B cell (primary cell): ENCODE measurements at regions not wholly inside any gene's neighbourhood (a gene's known extent, or its start where the extent isn't known, plus 50 kb on each side); places are given as distances from the start of the nearest gene placed in this dataset.
A peak's percentile ranks its signal among the peaks of the same experiment; 100 is the strongest.

Experiments used
- ATAC-seq: fragments of 200-7000 bp; cut with Tn5 transposase; one replicate; pipeline ENCODE4 v1.10.0; 2021; ENCODE audit warnings: low read depth, mild to moderate bottlenecking, moderate number of reproducible peaks, moderate library complexity
- CTCF ChIA-PET: fragments of 350-600 bp; sonication (Branson Sonifier 250); formaldehyde crosslinking; loops from one replicate; lab custom pipeline; 2021; ENCODE audit warnings: antibody characterized with exemption, inconsistent platforms; lab: Charles Lee
- POLR2A ChIA-PET: fragments of 350-600 bp; sonication (Branson Sonifier 250); formaldehyde crosslinking; loops from one replicate; lab custom pipeline; 2021; ENCODE audit warnings: antibody characterized with exemption; lab: Charles Lee
- DNase-seq: peaks from one replicate; pipeline ENCODE4 v3.0.0; 2013
- H2AFZ ChIP-seq: 2 replicates; pipeline ENCODE4 v1.6.1; 2012; ENCODE audit warnings: mild to moderate bottlenecking, low read depth, low read length; ENCODE audit not compliant: insufficient read depth, poor library complexity, severe bottlenecking
- H3K27ac ChIP-seq, 2 donors: 1 replicate in 1 of 2; 2 replicates in 1 of 2; pipeline ENCODE4 v1.5.1; 2012 to 2013; ENCODE audit warnings: low read length in 2 of 2, mild to moderate bottlenecking in 2 of 2, moderate library complexity in 1 of 2
- H3K27me3 ChIP-seq, 4 experiments: fragments of 200-600 bp in 1 of 4; sonication (generic) in 1 of 4; replicated peaks in 1 of 4; 1 replicate in 2 of 4; 2 replicates in 2 of 4; pipeline versions ENCODE4 v1.6.1 to v1.7.0; 2013 to 2016; ENCODE audit warnings: low read length in 3 of 4, mild to moderate bottlenecking in 2 of 4, mixed read lengths in 1 of 4, moderate library complexity in 1 of 4; ENCODE audit not compliant: insufficient read depth in 4 of 4, control insufficient read depth in 3 of 4; ENCODE audit errors: control extremely low read depth in 1 of 4
- H3K36me3 ChIP-seq, 2 experiments: replicated peaks in 1 of 2; 1 replicate in 1 of 2; 2 replicates in 1 of 2; pipeline versions ENCODE4 v1.6.1 to v1.7.1; 2013; ENCODE audit warnings: low read length in 1 of 2; ENCODE audit not compliant: insufficient read depth in 2 of 2, control insufficient read depth in 1 of 2; ENCODE audit errors: control extremely low read depth in 1 of 2, extremely low read depth in 1 of 2
- H3K4me1 ChIP-seq, 2 donors: fragments of 200-600 bp in 1 of 2; sonication (generic) in 1 of 2; 1 replicate in 1 of 2; 2 replicates in 1 of 2; pipeline versions ENCODE4 v1.5.1 to v1.6.1; 2013 to 2017; ENCODE audit warnings: low read length in 2 of 2; ENCODE audit not compliant: control insufficient read depth in 2 of 2, insufficient read depth in 2 of 2
- H3K4me2 ChIP-seq: replicated peaks from 2 replicates; pipeline ENCODE3; 2012; ENCODE audit warnings: mild to moderate bottlenecking, low read depth, low read length; ENCODE audit not compliant: poor library complexity, severe bottlenecking
- H3K4me3 ChIP-seq, 5 experiments: fragments of 200-600 bp in 1 of 5; sonication (generic) in 1 of 5; 1 replicate in 3 of 5; 2 replicates in 2 of 5; pipeline versions ENCODE4 v1.5.1 to v1.7.0; 2011 to 2016; ENCODE audit warnings: low read length in 4 of 5, mild to moderate bottlenecking in 4 of 5, low read depth in 2 of 5, control low read depth in 1 of 5, moderate library complexity in 1 of 5; ENCODE audit not compliant: insufficient read depth in 1 of 5; ENCODE audit errors: control extremely low read depth in 1 of 5, extremely low read depth in 1 of 5
- H3K79me2 ChIP-seq: fragments of 200-600 bp; sonication (generic); one replicate; pipeline ENCODE4 v1.6.0; 2016; ENCODE audit warnings: low read length; ENCODE audit not compliant: control insufficient read depth, insufficient read depth
- H3K9ac ChIP-seq: fragments of 200-600 bp; sonication (generic); 2 replicates; pipeline ENCODE4 v1.6.1; 2017; ENCODE audit warnings: mild to moderate bottlenecking, low read length, moderate library complexity
- H3K9me3 ChIP-seq, 3 donors: one replicate each; pipeline versions ENCODE4 v1.6.1 to v1.7.1; 2013; ENCODE audit warnings: low read length in 2 of 3; ENCODE audit not compliant: control insufficient read depth in 2 of 3, insufficient read depth in 1 of 3; ENCODE audit errors: control extremely low read depth in 1 of 3
- H4K20me1 ChIP-seq: 2 replicates; pipeline ENCODE4 v1.6.0; 2012; ENCODE audit warnings: mild to moderate bottlenecking, low read length; ENCODE audit not compliant: insufficient read depth, control insufficient read depth, poor library complexity, severe bottlenecking
- H3K27ac Mint-ChIP-seq: one replicate; pipeline ENCODE4 v1.8.0; 2021; ENCODE audit warnings: mixed read lengths
- H3K27me3 Mint-ChIP-seq: one replicate; pipeline ENCODE4 v1.8.0; 2021; ENCODE audit warnings: mixed read lengths
- H3K4me1 Mint-ChIP-seq: one replicate; pipeline ENCODE4 v1.8.0; 2021; ENCODE audit warnings: mixed read lengths
- H3K4me3 Mint-ChIP-seq: one replicate; pipeline ENCODE4 v1.8.0; 2021; ENCODE audit warnings: mixed read lengths
- H3K9me3 Mint-ChIP-seq: one replicate; pipeline ENCODE4 v1.8.0; 2022; ENCODE audit warnings: mixed read lengths; ENCODE audit not compliant: insufficient read depth
- EZH2 ChIP-seq: IDR thresholded peaks from 2 replicates; pipeline ENCODE4 v1.6.1; 2012; ENCODE audit warnings: borderline replicate concordance, low read depth, mild to moderate bottlenecking, moderate library complexity, low read length; ENCODE audit not compliant: insufficient read depth, poor library complexity, severe bottlenecking
- WGBS: methylation state at CpG from one replicate; pipeline ENCODE4 v1.1.5; 2013; ENCODE audit warnings: missing lambda C conversion rate; ENCODE audit not compliant: insufficient coverage; 5-methylcytosine and 5-hydroxymethylcytosine counted together
- intact Hi-C: fragments of 100-400 bp; cut with micrococcal nuclease; formaldehyde crosslinking; loops from one replicate; pipeline ENCODE4 v1.10.0; 2022
- TF ChIP-seq, protein P1 (sequence below): fragments of 200-600 bp; IDR thresholded peaks from one replicate; pipeline ENCODE4 v1.8.0; 2022; ENCODE audit warnings: antibody characterized with exemption, mild to moderate bottlenecking

- no peak for DNase-seq
Observed at GRCh38 chr1:193538680-193539079, 352.3 kb upstream of the B3GALT2 start.

DNA sequence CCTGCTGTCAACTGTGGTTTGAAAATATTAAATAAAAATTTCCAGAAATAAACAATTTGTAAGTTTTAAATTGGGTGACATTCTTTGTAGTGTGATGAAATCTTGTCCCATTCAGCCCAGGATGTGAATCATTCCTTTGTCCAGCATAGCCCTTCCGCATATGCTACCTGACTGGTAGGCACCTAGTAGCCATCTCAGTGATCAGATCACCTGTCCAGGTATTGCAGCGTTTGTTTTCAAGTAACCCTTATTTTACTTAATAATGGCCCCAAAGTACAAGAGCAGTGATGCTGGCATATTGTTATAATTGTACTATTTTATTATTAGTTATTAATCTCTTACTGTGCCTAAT, 351.6 kb upstream of the B3GALT2 start:
- H3K4me3 ChIP-seq, result peak overlapping the region in 1 of 5 experiments; percentile 37
- TF ChIP-seq EZH2, result no peak
- TF ChIP-seq, protein P1, sequence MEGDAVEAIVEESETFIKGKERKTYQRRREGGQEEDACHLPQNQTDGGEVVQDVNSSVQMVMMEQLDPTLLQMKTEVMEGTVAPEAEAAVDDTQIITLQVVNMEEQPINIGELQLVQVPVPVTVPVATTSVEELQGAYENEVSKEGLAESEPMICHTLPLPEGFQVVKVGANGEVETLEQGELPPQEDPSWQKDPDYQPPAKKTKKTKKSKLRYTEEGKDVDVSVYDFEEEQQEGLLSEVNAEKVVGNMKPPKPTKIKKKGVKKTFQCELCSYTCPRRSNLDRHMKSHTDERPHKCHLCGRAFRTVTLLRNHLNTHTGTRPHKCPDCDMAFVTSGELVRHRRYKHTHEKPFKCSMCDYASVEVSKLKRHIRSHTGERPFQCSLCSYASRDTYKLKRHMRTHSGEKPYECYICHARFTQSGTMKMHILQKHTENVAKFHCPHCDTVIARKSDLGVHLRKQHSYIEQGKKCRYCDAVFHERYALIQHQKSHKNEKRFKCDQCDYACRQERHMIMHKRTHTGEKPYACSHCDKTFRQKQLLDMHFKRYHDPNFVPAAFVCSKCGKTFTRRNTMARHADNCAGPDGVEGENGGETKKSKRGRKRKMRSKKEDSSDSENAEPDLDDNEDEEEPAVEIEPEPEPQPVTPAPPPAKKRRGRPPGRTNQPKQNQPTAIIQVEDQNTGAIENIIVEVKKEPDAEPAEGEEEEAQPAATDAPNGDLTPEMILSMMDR, result no peak
- peak overlapping the region; percentile 30 to 42 for H3K27ac ChIP-seq
- no CpG with 5 or more reads among the region's 2 CpGs for WGBS
- H3K79me2 ChIP-seq, result no peaks in the 10 kb centered on the region
- Mint-ChIP-seq H3K27me3 (no peaks in the 10 kb centered on the region), H3K4me3 (no peak overlapping the region), H3K27ac (peak overlapping the region; percentile 57), H3K4me1 (peaks cover 42% of the 10 kb centered on the region), H3K9me3 (no peaks in the 10 kb centered on the region)
- no peaks in the 10 kb centered on the region for H3K36me3 ChIP-seq
- H3K4me2 ChIP-seq, result peak overlapping the region; percentile 62
- H3K9ac ChIP-seq, result no peak overlapping the region
- H3K4me1 ChIP-seq, result peaks cover 32 to 38% of the 10 kb centered on the region in 2 donors
- no peaks in the 10 kb centered on the region for H3K27me3 ChIP-seq
- POLR2A ChIA-PET, result no interaction called here
- ATAC-seq (no peak), DNase-seq (no peak)
- H3K9me3 ChIP-seq, result no peaks in the 10 kb centered on the region
- intact Hi-C loops, result loop anchor here (5.0 kb wide), 4 partner anchors 121 to 731 kb away; partner anchors contain the start of genes CDC73, RGS2, RO60 and UCHL5
- H2AFZ ChIP-seq, result no peak overlapping the region
- H4K20me1 ChIP-seq, result no peaks in the 10 kb centered on the region
- CTCF ChIA-PET, result no interaction called here

More at GRCh38 chr1:193538680-193539079, 352.3 kb upstream of the B3GALT2 start:
- WGBS, result 100% methylated on average over 3 of the region's 6 CpGs
- Histone ChIP-seq H3K9ac (no peak overlapping the region), H2AFZ (no peak overlapping the region), H3K4me1 (peaks cover 32 to 38% of the 10 kb centered on the region in 2 donors), H3K27me3 (no peaks in the 10 kb centered on the region), H3K4me2 (no peak overlapping the region), H4K20me1 (no peaks in the 10 kb centered on the region), H3K36me3 (no peaks in the 10 kb centered on the region), H3K27ac (no peak overlapping the region), H3K79me2 (no peaks in the 10 kb centered on the region), H3K4me3 (no peak overlapping the region), H3K9me3 (no peaks in the 10 kb centered on the region)
- intact Hi-C loops, result loop anchor here (5.0 kb wide), 4 partner anchors 121 to 731 kb away; partner anchors contain the start of genes CDC73, RGS2, RO60 and UCHL5
- ChIA-PET CTCF (interaction anchor here (1.5 kb wide), 1 partner anchor 90 kb away, joined by 4 read pairs; no protein-coding TSS in a partner anchor), POLR2A (no interaction called here)
- no peak overlapping the region for H3K4me3 Mint-ChIP-seq
- peaks cover 42% of the 10 kb centered on the region for H3K4me1 Mint-ChIP-seq
- TF ChIP-seq EZH2, result no peak
- TF ChIP-seq, protein P1, result no peak
- no peak for ATAC-seq
- H3K27me3 Mint-ChIP-seq, result no peaks in the 10 kb centered on the region
- H3K27ac Mint-ChIP-seq, result peak overlapping the region; percentile 79
- H3K9me3 Mint-ChIP-seq, result no peaks in the 10 kb centered on the region
